ENCODE measurements at regions not wholly inside any gene's neighbourhood (a gene's known extent, or its start where the extent isn't known, plus 50 kb on each side); places are given as distances from the start of the nearest gene placed in this dataset.

DNA sequence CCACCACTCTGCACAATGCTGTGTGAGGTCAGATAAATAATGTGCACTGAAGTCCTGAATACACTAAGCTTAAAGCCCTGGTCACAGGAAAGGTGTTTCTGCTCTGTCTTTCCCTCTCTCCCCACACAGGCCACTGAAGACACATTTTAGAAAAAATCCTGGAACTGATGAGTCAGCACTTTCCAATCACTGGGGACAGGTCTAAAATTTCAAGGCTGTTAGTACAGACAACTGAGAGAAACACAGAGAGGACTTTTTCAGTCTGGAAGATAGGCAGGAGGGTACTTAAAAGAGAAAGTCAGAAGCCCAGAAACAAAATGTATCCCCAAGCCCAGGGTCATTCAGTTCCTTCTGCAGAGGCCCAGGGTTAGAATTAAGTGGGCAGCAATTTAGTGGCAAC lies 333.9 kb upstream of the CCDC196 start:
- TF ChIP-seq CTCF (IDR thresholded peaks at IDR 0.05; ENCODE audit: low read depth, low read length) = no peak
- DNase-seq (ENCODE audit: extremely low read depth, low read depth) = no peak

DNA sequence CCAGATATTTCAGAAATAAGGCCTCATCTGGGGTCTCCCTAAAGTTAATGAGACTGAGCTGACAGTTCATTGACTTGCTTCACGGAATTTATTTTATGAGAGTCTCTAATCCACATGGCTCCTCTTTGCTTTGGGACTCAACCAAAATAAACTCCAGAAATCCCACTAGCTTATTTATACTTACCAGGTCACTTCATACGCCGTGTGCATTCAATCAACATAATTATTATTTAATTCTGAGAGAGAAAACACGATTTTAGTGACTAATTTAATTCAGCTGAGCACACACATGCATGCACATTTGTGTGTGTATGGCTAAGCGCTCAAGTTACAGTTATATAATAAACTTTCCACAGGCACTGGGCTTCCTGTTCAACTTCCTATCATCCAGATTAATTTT lies 333.4 kb upstream of the CCDC196 start:
- no peak for DNase-seq (ENCODE audit: extremely low read depth, low read depth)
- TF ChIP-seq CTCF (IDR thresholded peaks at IDR 0.05; ENCODE audit: low read depth, low read length) = no peak

DNA sequence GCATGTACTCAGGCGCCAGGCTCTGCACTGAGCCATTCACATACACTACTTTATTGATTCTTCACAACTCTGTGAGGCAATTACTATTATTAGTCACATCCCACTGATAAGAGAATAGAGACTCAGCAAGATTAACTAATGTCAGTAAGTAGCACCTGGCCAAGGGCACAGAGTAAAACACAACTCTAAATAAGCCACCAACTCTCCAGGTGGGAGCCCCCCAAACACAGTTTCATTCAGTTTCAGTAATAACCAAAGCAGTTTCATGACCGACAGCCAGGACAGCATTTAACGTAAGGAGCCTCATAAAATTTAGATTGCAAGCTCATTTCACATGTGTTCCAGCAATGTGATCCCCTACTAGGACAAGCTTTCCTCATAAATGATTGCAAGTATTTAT lies 323.1 kb upstream of the CCDC196 start:
- TF ChIP-seq CTCF (IDR thresholded peaks at IDR 0.05; ENCODE audit: low read depth, low read length) = no peak
- no peak for DNase-seq (ENCODE audit: extremely low read depth, low read depth)

- TF ChIP-seq CTCF (IDR thresholded peaks at IDR 0.05; ENCODE audit: low read depth, low read length) = no peak
- no peak for DNase-seq (ENCODE audit: extremely low read depth, low read depth)
Measured at GRCh38 chr14:66165337-66165736, 320.8 kb upstream of the CCDC196 start.

DNA sequence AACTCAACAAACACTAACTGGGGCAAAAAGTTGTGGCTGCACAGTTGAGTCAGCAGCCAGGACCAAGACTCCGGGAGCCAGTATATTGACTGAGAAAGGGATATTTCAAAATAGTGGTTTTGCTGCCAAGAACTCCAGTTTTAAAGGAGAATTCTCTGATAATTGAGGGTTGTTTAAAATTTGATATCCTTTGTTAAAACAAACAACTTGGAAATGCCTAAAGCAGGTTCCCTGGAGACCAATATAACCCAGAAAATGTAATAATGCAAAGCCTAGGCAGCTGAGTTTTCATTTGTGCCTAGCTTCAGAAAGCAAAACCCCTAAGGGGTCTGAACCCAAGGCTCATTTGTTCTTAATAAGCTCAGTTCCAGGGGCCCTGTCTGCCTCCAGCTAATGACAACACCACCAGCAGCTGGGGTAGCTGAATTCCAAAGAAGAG lies 311.7 kb upstream of the CCDC196 start:
- no peak for TF ChIP-seq CTCF (IDR thresholded peaks at IDR 0.05; ENCODE audit: low read depth, low read length)
- DNase-seq (ENCODE audit: extremely low read depth, low read depth) = no peak

- no peak for TF ChIP-seq CTCF (IDR thresholded peaks at IDR 0.05; ENCODE audit: low read depth, low read length)
- no peak for DNase-seq (ENCODE audit: extremely low read depth, low read depth)
Measured at GRCh38 chr14:66177935-66178334, 308.2 kb upstream of the CCDC196 start.

DNA sequence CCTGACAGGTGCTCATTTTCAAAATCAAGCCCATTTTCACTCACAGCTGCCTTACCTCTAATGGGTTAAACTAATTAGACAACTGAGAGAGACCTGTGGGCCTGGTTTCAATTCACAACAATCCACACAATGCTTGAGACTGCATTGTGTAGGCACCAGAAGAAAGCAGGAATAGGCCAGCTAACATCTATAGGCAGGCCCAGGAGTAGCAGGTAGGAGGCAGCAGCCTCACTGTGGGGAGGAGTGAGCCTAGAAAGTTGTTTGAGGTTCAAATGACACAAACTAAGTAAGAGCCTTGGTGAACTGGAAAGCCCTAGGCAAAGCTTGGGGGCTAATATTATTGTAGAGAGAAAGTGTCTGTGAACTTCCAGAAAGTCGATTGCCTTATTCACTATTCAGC lies 289.5 kb upstream of the CCDC196 start:
- no peak for DNase-seq (ENCODE audit: extremely low read depth, low read depth)
- no peak for TF ChIP-seq CTCF (IDR thresholded peaks at IDR 0.05; ENCODE audit: low read depth, low read length)

All from AG09319 (cell line).